Occipital lobe (tissue), 1 donor: ENCODE measurements at regions not wholly inside any gene's neighbourhood (a gene's known extent, or its start where the extent isn't known, plus 50 kb on each side); places are given as distances from the start of the nearest gene placed in this dataset.

Experiments used
- DNase-seq: peaks from one replicate; lab custom pipeline; 2025; lab: John Stamatoyannopoulos, UW

GRCh38 chr1:106536741-106537140 lies 519.7 kb upstream of the PRMT6 start:
- no peak for DNase-seq

GRCh38 chr1:106548726-106549125 lies 507.7 kb upstream of the PRMT6 start:
- no peak for DNase-seq

- DNase-seq: no peak
Measured at GRCh38 chr1:106554294-106554693, 502.2 kb upstream of the PRMT6 start.

GRCh38 chr1:106555571-106555970 lies 500.9 kb upstream of the PRMT6 start:
- DNase-seq: no peak

- DNase-seq: no peak
Measured at GRCh38 chr1:106564192-106564591, 492.3 kb upstream of the PRMT6 start.

GRCh38 chr1:106568201-106568974 lies 488.1 kb upstream of the PRMT6 start:
- no peak for DNase-seq

GRCh38 chr1:106571109-106571508 lies 485.4 kb upstream of the PRMT6 start:
- DNase-seq: no peak

- DNase-seq: no peak
Measured at GRCh38 chr1:106584107-106584506, 472.4 kb upstream of the PRMT6 start.

GRCh38 chr1:106584676-106585075 lies 471.8 kb upstream of the PRMT6 start:
- DNase-seq: no peak

GRCh38 chr1:106600626-106601025 lies 455.8 kb upstream of the PRMT6 start:
- DNase-seq: no peak

GRCh38 chr1:106603616-106604015 lies 452.9 kb upstream of the PRMT6 start:
- no peak for DNase-seq

- no peak for DNase-seq
Measured at GRCh38 chr1:106608841-106609240, 447.6 kb upstream of the PRMT6 start.

GRCh38 chr1:106613068-106613467 lies 443.4 kb upstream of the PRMT6 start:
- DNase-seq: no peak

GRCh38 chr1:106613861-106614260 lies 442.6 kb upstream of the PRMT6 start:
- DNase-seq: no peak

GRCh38 chr1:106615473-106615872 lies 441.0 kb upstream of the PRMT6 start:
- no peak for DNase-seq

GRCh38 chr1:106619080-106619826 lies 437.2 kb upstream of the PRMT6 start:
- DNase-seq: no peak

GRCh38 chr1:106619827-106620134 lies 436.7 kb upstream of the PRMT6 start:
- DNase-seq: no peak

GRCh38 chr1:106620521-106620954 lies 435.9 kb upstream of the PRMT6 start:
- peak; percentile 74 for DNase-seq

- no peak for DNase-seq
Measured at GRCh38 chr1:106621853-106622252, 434.6 kb upstream of the PRMT6 start.

- DNase-seq: no peak
Measured at GRCh38 chr1:106637566-106637965, 418.9 kb upstream of the PRMT6 start.

GRCh38 chr1:106646261-106646784 lies 410.2 kb upstream of the PRMT6 start:
- no peak for DNase-seq

- DNase-seq: no peak
Measured at GRCh38 chr1:106646816-106647215, 409.7 kb upstream of the PRMT6 start.
